ENCODE measurements at regions not wholly inside any gene's neighbourhood (a gene's known extent, or its start where the extent isn't known, plus 50 kb on each side); places are given as distances from the start of the nearest gene placed in this dataset.

GRCh38 chr7:10355816-10356215 is 617.9 kb upstream of the PHF14 start:
- no peaks in the 10 kb centered on the region for H3K4me1 ChIP-seq (ENCODE audit: insufficient read depth, low read length)
- H3K4me3 ChIP-seq (ENCODE audit: low read length), result no peak overlapping the region
- H3K9ac ChIP-seq (ENCODE audit: low read depth, low read length), result no peak overlapping the region
- no peaks in the 10 kb centered on the region for H3K27me3 ChIP-seq (ENCODE audit: insufficient read depth, low read length)
- H3K36me3 ChIP-seq (ENCODE audit: insufficient read depth, low read length), result no peaks in the 10 kb centered on the region
- H3K9me3 ChIP-seq (ENCODE audit: insufficient read depth, low read depth, low read length), result peaks cover 3% of the 10 kb centered on the region
- H3K27ac ChIP-seq (ENCODE audit: low read depth, low read length), result no peak overlapping the region
- WGBS, result 89% methylated on average over 2 of the region's 2 CpGs

GRCh38 chr7:10360050-10360449 is 613.6 kb upstream of the PHF14 start:
- H3K4me1 ChIP-seq (ENCODE audit: insufficient read depth, low read length), result no peaks in the 10 kb centered on the region
- peaks cover 3% of the 10 kb centered on the region for H3K9me3 ChIP-seq (ENCODE audit: insufficient read depth, low read depth, low read length)
- H3K4me3 ChIP-seq (ENCODE audit: low read length), result no peak overlapping the region
- H3K9ac ChIP-seq (ENCODE audit: low read depth, low read length), result no peak overlapping the region
- H3K27ac ChIP-seq (ENCODE audit: low read depth, low read length), result no peak overlapping the region
- no peaks in the 10 kb centered on the region for H3K36me3 ChIP-seq (ENCODE audit: insufficient read depth, low read length)
- 70% methylated on average over 3 of the region's 3 CpGs for WGBS
- no peaks in the 10 kb centered on the region for H3K27me3 ChIP-seq (ENCODE audit: insufficient read depth, low read length)

- Histone ChIP-seq H3K27me3 (ENCODE audit: insufficient read depth, low read length) (no peaks in the 10 kb centered on the region), H3K9me3 (ENCODE audit: insufficient read depth, low read depth, low read length) (peaks cover 30% of the 10 kb centered on the region), H3K9ac (ENCODE audit: low read depth, low read length) (no peak overlapping the region), H3K4me1 (ENCODE audit: insufficient read depth, low read length) (no peaks in the 10 kb centered on the region), H3K4me3 (ENCODE audit: low read length) (no peak overlapping the region), H3K36me3 (ENCODE audit: insufficient read depth, low read length) (no peaks in the 10 kb centered on the region), H3K27ac (ENCODE audit: low read depth, low read length) (no peak overlapping the region)
Observed at GRCh38 chr7:10401793-10402192, 571.9 kb upstream of the PHF14 start.

GRCh38 chr7:10412422-10413019 is 561.2 kb upstream of the PHF14 start:
- no peaks in the 10 kb centered on the region for H3K36me3 ChIP-seq (ENCODE audit: insufficient read depth, low read length)
- 28% methylated on average over 3 of the region's 3 CpGs for WGBS
- no peak overlapping the region for H3K4me3 ChIP-seq (ENCODE audit: low read length)
- no peak overlapping the region for H3K9ac ChIP-seq (ENCODE audit: low read depth, low read length)
- H3K27ac ChIP-seq (ENCODE audit: low read depth, low read length), result no peak overlapping the region
- no peaks in the 10 kb centered on the region for H3K27me3 ChIP-seq (ENCODE audit: insufficient read depth, low read length)
- peaks cover 6% of the 10 kb centered on the region for H3K4me1 ChIP-seq (ENCODE audit: insufficient read depth, low read length)
- no peaks in the 10 kb centered on the region for H3K9me3 ChIP-seq (ENCODE audit: insufficient read depth, low read depth, low read length)

- WGBS, result 96% methylated on average over 2 of the region's 2 CpGs
- Histone ChIP-seq H3K9ac (ENCODE audit: low read depth, low read length) (no peak overlapping the region), H3K9me3 (ENCODE audit: insufficient read depth, low read depth, low read length) (no peaks in the 10 kb centered on the region), H3K27me3 (ENCODE audit: insufficient read depth, low read length) (no peaks in the 10 kb centered on the region), H3K36me3 (ENCODE audit: insufficient read depth, low read length) (no peaks in the 10 kb centered on the region), H3K4me3 (ENCODE audit: low read length) (no peak overlapping the region), H3K4me1 (ENCODE audit: insufficient read depth, low read length) (no peaks in the 10 kb centered on the region; the same call in 1 of the 2 replicates), H3K27ac (ENCODE audit: low read depth, low read length) (no peak overlapping the region)
Observed at GRCh38 chr7:10418985-10419384, 554.7 kb upstream of the PHF14 start.

GRCh38 chr7:10429031-10429430 is 544.6 kb upstream of the PHF14 start:
- H3K27ac ChIP-seq (ENCODE audit: low read depth, low read length), result no peak overlapping the region
- no peak overlapping the region for H3K4me3 ChIP-seq (ENCODE audit: low read length)
- no peaks in the 10 kb centered on the region for H3K9me3 ChIP-seq (ENCODE audit: insufficient read depth, low read depth, low read length)
- H3K36me3 ChIP-seq (ENCODE audit: insufficient read depth, low read length), result no peaks in the 10 kb centered on the region
- no CpG with 5 or more reads among the region's 2 CpGs for WGBS
- H3K4me1 ChIP-seq (ENCODE audit: insufficient read depth, low read length), result no peaks in the 10 kb centered on the region
- H3K27me3 ChIP-seq (ENCODE audit: insufficient read depth, low read length), result no peaks in the 10 kb centered on the region
- no peak overlapping the region for H3K9ac ChIP-seq (ENCODE audit: low read depth, low read length)

GRCh38 chr7:10429511-10429910 is 544.2 kb upstream of the PHF14 start:
- H3K9me3 ChIP-seq (ENCODE audit: insufficient read depth, low read depth, low read length), result no peaks in the 10 kb centered on the region
- WGBS, result 86% methylated on average over 1 of the region's 1 CpG

GRCh38 chr7:10436302-10436701 is 537.4 kb upstream of the PHF14 start:
- Histone ChIP-seq H3K9me3 (ENCODE audit: insufficient read depth, low read depth, low read length) (no peaks in the 10 kb centered on the region), H3K36me3 (ENCODE audit: insufficient read depth, low read length) (no peaks in the 10 kb centered on the region), H3K27me3 (ENCODE audit: insufficient read depth, low read length) (no peaks in the 10 kb centered on the region), H3K4me3 (ENCODE audit: low read length) (no peak overlapping the region), H3K9ac (ENCODE audit: low read depth, low read length) (no peak overlapping the region), H3K27ac (ENCODE audit: low read depth, low read length) (no peak overlapping the region), H3K4me1 (ENCODE audit: insufficient read depth, low read length) (no peaks in the 10 kb centered on the region)
- 97% methylated on average over 2 of the region's 2 CpGs for WGBS

More at GRCh38 chr7:10429511-10429910, 544.2 kb upstream of the PHF14 start:
- no peak overlapping the region for H3K27ac ChIP-seq (ENCODE audit: low read depth, low read length)
- no peak overlapping the region for H3K9ac ChIP-seq (ENCODE audit: low read depth, low read length)
- no peaks in the 10 kb centered on the region for H3K27me3 ChIP-seq (ENCODE audit: insufficient read depth, low read length)
- no peaks in the 10 kb centered on the region for H3K4me1 ChIP-seq (ENCODE audit: insufficient read depth, low read length)
- H3K4me3 ChIP-seq (ENCODE audit: low read length), result no peak overlapping the region
- H3K36me3 ChIP-seq (ENCODE audit: insufficient read depth, low read length), result no peaks in the 10 kb centered on the region

- Histone ChIP-seq H3K9me3 (ENCODE audit: insufficient read depth, low read depth, low read length) (no peaks in the 10 kb centered on the region), H3K4me3 (ENCODE audit: low read length) (no peak overlapping the region), H3K27me3 (ENCODE audit: insufficient read depth, low read length) (no peaks in the 10 kb centered on the region), H3K4me1 (ENCODE audit: insufficient read depth, low read length) (no peaks in the 10 kb centered on the region), H3K36me3 (ENCODE audit: insufficient read depth, low read length) (no peaks in the 10 kb centered on the region), H3K9ac (ENCODE audit: low read depth, low read length) (no peak overlapping the region), H3K27ac (ENCODE audit: low read depth, low read length) (no peak overlapping the region)
- 97% methylated on average over 3 of the region's 3 CpGs for WGBS
Observed at GRCh38 chr7:10439027-10439426, 534.6 kb upstream of the PHF14 start.

- H3K9ac ChIP-seq (ENCODE audit: low read depth, low read length), result no peak overlapping the region
- H3K4me3 ChIP-seq (ENCODE audit: low read length), result no peak overlapping the region
- no peaks in the 10 kb centered on the region for H3K4me1 ChIP-seq (ENCODE audit: insufficient read depth, low read length)
- H3K27me3 ChIP-seq (ENCODE audit: insufficient read depth, low read length), result no peaks in the 10 kb centered on the region
- H3K9me3 ChIP-seq (ENCODE audit: insufficient read depth, low read depth, low read length), result peaks cover 21% of the 10 kb centered on the region
- no peaks in the 10 kb centered on the region for H3K36me3 ChIP-seq (ENCODE audit: insufficient read depth, low read length)
- H3K27ac ChIP-seq (ENCODE audit: low read depth, low read length), result no peak overlapping the region
Observed at GRCh38 chr7:10455936-10456335, 517.7 kb upstream of the PHF14 start.

GRCh38 chr7:10460474-10460873 is 513.2 kb upstream of the PHF14 start:
- H3K27ac ChIP-seq (ENCODE audit: low read depth, low read length), result no peak overlapping the region
- H3K27me3 ChIP-seq (ENCODE audit: insufficient read depth, low read length), result no peaks in the 10 kb centered on the region
- H3K9me3 ChIP-seq (ENCODE audit: insufficient read depth, low read depth, low read length), result peaks cover 18% of the 10 kb centered on the region
- WGBS, result 98% methylated on average over 1 of the region's 2 CpGs
- H3K9ac ChIP-seq (ENCODE audit: low read depth, low read length), result no peak overlapping the region
- no peaks in the 10 kb centered on the region for H3K4me1 ChIP-seq (ENCODE audit: insufficient read depth, low read length)
- no peaks in the 10 kb centered on the region for H3K36me3 ChIP-seq (ENCODE audit: insufficient read depth, low read length)
- no peak overlapping the region for H3K4me3 ChIP-seq (ENCODE audit: low read length)

- H3K27ac ChIP-seq (ENCODE audit: low read depth, low read length), result no peak overlapping the region
- H3K27me3 ChIP-seq (ENCODE audit: insufficient read depth, low read length), result no peaks in the 10 kb centered on the region
- H3K36me3 ChIP-seq (ENCODE audit: insufficient read depth, low read length), result no peaks in the 10 kb centered on the region
- H3K4me3 ChIP-seq (ENCODE audit: low read length), result no peak overlapping the region
- no peaks in the 10 kb centered on the region for H3K9me3 ChIP-seq (ENCODE audit: insufficient read depth, low read depth, low read length)
- no peaks in the 10 kb centered on the region for H3K4me1 ChIP-seq (ENCODE audit: insufficient read depth, low read length)
- no peak overlapping the region for H3K9ac ChIP-seq (ENCODE audit: low read depth, low read length)
Observed at GRCh38 chr7:10463701-10464100, 510.0 kb upstream of the PHF14 start.
